Spinal cord (tissue), 9 donors: ENCODE measurements at regions not wholly inside any gene's neighbourhood (a gene's known extent, or its start where the extent isn't known, plus 50 kb on each side); places are given as distances from the start of the nearest gene placed in this dataset.
A peak's percentile ranks its signal among the peaks of the same experiment; 100 is the strongest.

Experiments
- DNase-seq, 6 donors: peaks; one replicate each; pipeline versions ENCODE4 v3.0.0 to v3.0.0-alpha.2; 2013 to 2015; ENCODE audit warnings: low spot score in 6 of 6, low read depth in 4 of 6
- H3K27ac ChIP-seq: one replicate; pipeline ENCODE4 v1.5.1; 2013; ENCODE audit warnings: low read depth, low read length, control low read depth
- H3K27me3 ChIP-seq: one replicate; pipeline ENCODE4 v1.6.1; 2013; ENCODE audit warnings: low read length; ENCODE audit not compliant: control insufficient read depth, insufficient read depth
- H3K36me3 ChIP-seq: one replicate; pipeline ENCODE4 v1.6.1; 2013; ENCODE audit warnings: low read length; ENCODE audit not compliant: control insufficient read depth, insufficient read depth
- H3K4me1 ChIP-seq: one replicate; pipeline ENCODE4 v1.6.1; 2013; ENCODE audit warnings: low read length; ENCODE audit not compliant: control insufficient read depth, insufficient read depth
- H3K4me3 ChIP-seq: one replicate; pipeline ENCODE4 v1.5.1; 2013; ENCODE audit warnings: low read depth, low read length, control low read depth
- H3K9me3 ChIP-seq: one replicate; pipeline ENCODE4 v1.6.1; 2013; ENCODE audit warnings: low read length; ENCODE audit not compliant: control insufficient read depth, insufficient read depth
- WGBS: methylation state at CpG from one replicate; pipeline ENCODE4 v1.1.5; 2013; ENCODE audit warnings: missing lambda C conversion rate; ENCODE audit not compliant: insufficient coverage; 5-methylcytosine and 5-hydroxymethylcytosine counted together
- donor health status: healthy.

GRCh38 chr5:17360879-17361278 lies 137.2 kb upstream of the TAF11L2 start:
- no peak for DNase-seq
- H3K27ac ChIP-seq = no peak overlapping the region
- H3K4me3 ChIP-seq = no peak overlapping the region
- peaks cover 2% of the 10 kb centered on the region for H3K4me1 ChIP-seq
- 100% methylated on average over 1 of the region's 6 CpGs for WGBS
- H3K9me3 ChIP-seq = no peaks in the 10 kb centered on the region
- no peaks in the 10 kb centered on the region for H3K36me3 ChIP-seq
- no peaks in the 10 kb centered on the region for H3K27me3 ChIP-seq

GRCh38 chr5:17361331-17361730 lies 136.7 kb upstream of the TAF11L2 start:
- Histone ChIP-seq H3K9me3 (no peaks in the 10 kb centered on the region), H3K36me3 (no peaks in the 10 kb centered on the region), H3K27me3 (no peaks in the 10 kb centered on the region), H3K4me3 (no peak overlapping the region), H3K27ac (no peak overlapping the region), H3K4me1 (peaks cover 4% of the 10 kb centered on the region)
- no peak for DNase-seq
- 91% methylated on average over 1 of the region's 4 CpGs for WGBS

DNA sequence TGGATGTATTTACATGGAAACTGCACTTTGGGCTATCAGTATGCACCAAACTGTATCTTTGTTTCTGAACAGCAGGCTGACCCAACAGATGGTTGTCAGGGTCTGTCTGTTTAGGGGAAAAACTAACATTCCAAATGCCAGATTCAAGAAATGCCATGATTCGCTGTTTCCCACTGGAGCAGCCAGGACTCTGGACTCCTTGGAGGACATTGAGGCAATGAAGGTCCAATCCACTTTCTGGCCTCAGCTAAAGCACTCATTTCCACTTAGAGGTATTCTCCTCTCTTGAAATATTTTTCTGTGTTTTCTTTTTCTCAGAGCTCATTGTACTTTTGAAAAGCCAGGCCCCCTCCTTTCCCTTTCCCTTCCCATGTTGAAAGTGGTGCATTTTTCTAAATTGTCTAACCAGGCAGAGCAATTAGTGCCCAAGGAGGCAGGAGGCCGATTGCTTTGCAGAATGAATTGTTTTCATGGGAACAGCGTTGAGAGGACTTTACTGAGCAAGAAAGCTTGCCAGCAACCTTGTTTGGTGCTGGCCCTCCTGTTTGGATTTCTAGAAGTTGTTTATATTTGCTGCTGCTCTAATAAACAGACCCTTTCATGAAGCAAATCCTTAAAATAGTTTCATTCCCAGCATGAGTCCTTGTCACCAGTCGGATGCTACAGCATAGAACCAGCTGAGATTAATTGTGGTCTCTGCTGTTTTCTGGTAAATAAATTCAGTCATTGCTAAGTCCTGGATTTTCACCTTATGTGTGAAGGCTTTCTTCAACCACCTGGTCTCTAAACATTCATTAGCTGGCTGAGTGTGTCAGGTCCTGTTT lies 132.8 kb upstream of the TAF11L2 start:
- peak in 2 of 6 donors; percentile 76 to 80 for DNase-seq

GRCh38 chr5:17365811-17366138 lies 132.3 kb upstream of the TAF11L2 start:
- Histone ChIP-seq H3K27ac (peak overlapping the region; percentile 38), H3K4me3 (peak overlapping the region; percentile 6), H3K4me1 (peaks cover 7% of the 10 kb centered on the region), H3K36me3 (no peaks in the 10 kb centered on the region), H3K27me3 (no peaks in the 10 kb centered on the region), H3K9me3 (no peaks in the 10 kb centered on the region)
- DNase-seq = peak in 1 of 6 donors; percentile 57
- 35% methylated on average over 6 of the region's 7 CpGs for WGBS

More for the DNA sequence above, 132.8 kb upstream of the TAF11L2 start:
- Histone ChIP-seq H3K4me3 (peak overlapping the region; percentile 6), H3K27ac (peak overlapping the region; percentile 38), H3K4me1 (peaks cover 7% of the 10 kb centered on the region), H3K36me3 (no peaks in the 10 kb centered on the region), H3K9me3 (no peaks in the 10 kb centered on the region), H3K27me3 (no peaks in the 10 kb centered on the region)
- 20% methylated on average over 3 of the region's 4 CpGs for WGBS

DNA sequence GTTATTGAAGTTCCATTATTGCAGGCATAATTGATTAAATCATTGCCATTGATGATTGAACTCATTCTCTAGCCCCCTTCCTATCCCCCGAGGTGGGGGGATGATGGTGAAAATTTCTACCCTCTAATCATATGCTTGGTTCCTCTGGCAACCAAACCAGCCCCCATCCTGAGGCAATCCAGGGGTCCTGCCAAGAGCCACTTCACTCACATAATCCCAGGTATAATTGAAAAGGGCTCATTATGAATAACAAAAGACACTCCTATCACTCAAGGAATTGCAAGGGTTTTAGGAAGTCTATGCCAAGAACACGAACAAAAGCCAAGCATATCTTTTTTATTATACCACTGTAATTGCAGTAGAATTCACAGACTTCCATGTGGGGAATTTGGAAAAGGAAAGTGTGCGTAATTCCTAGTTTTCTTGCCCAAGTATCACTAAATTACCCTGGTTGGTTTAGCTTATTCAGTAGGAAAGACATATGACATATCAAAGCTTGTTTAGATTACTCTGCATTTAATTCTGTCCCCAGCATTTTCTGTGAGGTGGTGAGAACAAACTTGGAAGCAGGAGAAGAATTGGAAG lies 130.7 kb upstream of the TAF11L2 start:
- Histone ChIP-seq H3K9me3 (no peaks in the 10 kb centered on the region), H3K27ac (no peak overlapping the region), H3K27me3 (no peaks in the 10 kb centered on the region), H3K4me3 (no peak overlapping the region), H3K36me3 (no peaks in the 10 kb centered on the region), H3K4me1 (peaks cover 7% of the 10 kb centered on the region)
- no CpG with 5 or more reads among the region's 3 CpGs for WGBS
- peak in 1 of 6 donors; percentile 69 for DNase-seq

- Histone ChIP-seq H3K36me3 (no peaks in the 10 kb centered on the region), H3K9me3 (no peaks in the 10 kb centered on the region), H3K27ac (no peak overlapping the region), H3K27me3 (no peaks in the 10 kb centered on the region), H3K4me1 (peaks cover 7% of the 10 kb centered on the region), H3K4me3 (no peak overlapping the region)
- WGBS = 93% methylated on average over 6 of the region's 7 CpGs
- DNase-seq = no peak
Measured at GRCh38 chr5:17370651-17371050, 127.4 kb upstream of the TAF11L2 start.

- H3K4me3 ChIP-seq = no peak overlapping the region
- H3K4me1 ChIP-seq = no peaks in the 10 kb centered on the region
- H3K9me3 ChIP-seq = no peaks in the 10 kb centered on the region
- DNase-seq = no peak
- no peaks in the 10 kb centered on the region for H3K27me3 ChIP-seq
- no peak overlapping the region for H3K27ac ChIP-seq
- H3K36me3 ChIP-seq = no peaks in the 10 kb centered on the region
- WGBS = 44% methylated on average over 4 of the region's 5 CpGs
Measured at GRCh38 chr5:17373406-17373805, 124.6 kb upstream of the TAF11L2 start.

- Histone ChIP-seq H3K36me3 (no peaks in the 10 kb centered on the region), H3K27ac (no peak overlapping the region), H3K9me3 (no peaks in the 10 kb centered on the region), H3K4me1 (no peaks in the 10 kb centered on the region), H3K4me3 (no peak overlapping the region), H3K27me3 (no peaks in the 10 kb centered on the region)
- no peak for DNase-seq
- 61% methylated on average over 5 of the region's 7 CpGs for WGBS
Measured at GRCh38 chr5:17373814-17374556, 124.0 kb upstream of the TAF11L2 start.

GRCh38 chr5:17374973-17375742 lies 122.9 kb upstream of the TAF11L2 start:
- Histone ChIP-seq H3K9me3 (no peaks in the 10 kb centered on the region), H3K27me3 (no peaks in the 10 kb centered on the region), H3K4me3 (no peak overlapping the region), H3K36me3 (no peaks in the 10 kb centered on the region), H3K27ac (no peak overlapping the region), H3K4me1 (no peaks in the 10 kb centered on the region)
- DNase-seq = no peak
- 78% methylated on average over 6 of the region's 10 CpGs for WGBS
